Neural cell (in vitro differentiated cells): ENCODE measurements at regions not wholly inside any gene's neighbourhood (a gene's known extent, or its start where the extent isn't known, plus 50 kb on each side); places are given as distances from the start of the nearest gene placed in this dataset.

ENCODE experiments used
- EP300 ChIP-seq: fragments of 450-650 bp; conservative IDR thresholded peaks from 2 replicates; pipeline ENCODE4 v1.6.1; 2014; ENCODE audit warnings: antibody characterized with exemption, mild to moderate bottlenecking, moderate library complexity; ENCODE audit not compliant: poor library complexity, severe bottlenecking
- POLR2AphosphoS5 ChIP-seq: IDR thresholded peaks from 2 replicates; pipeline ENCODE4 v1.6.1; 2012

- TF ChIP-seq POLR2AphosphoS5: no peak
- no peak for TF ChIP-seq EP300
Observed at GRCh38 chr13:79990048-79990447, 350.9 kb downstream of the SPRY2 start.
